ENCODE measurements at regions not wholly inside any gene's neighbourhood (a gene's known extent, or its start where the extent isn't known, plus 50 kb on each side); places are given as distances from the start of the nearest gene placed in this dataset.

- TF ChIP-seq CEBPB (IDR thresholded peaks at IDR 0.05), result no peak
- no peak for TF ChIP-seq MAX (IDR thresholded peaks at IDR 0.05)
- no peak for TF ChIP-seq RAD21 (IDR thresholded peaks at IDR 0.05; ENCODE audit: low read depth)
- TF ChIP-seq CREB1 (IDR thresholded peaks at IDR 0.05; ENCODE audit: low read depth), result no peak
- no peak for TF ChIP-seq ZBTB7A (IDR thresholded peaks at IDR 0.05; ENCODE audit: low read depth)
- TF ChIP-seq EP300 (IDR thresholded peaks at IDR 0.05; ENCODE audit: borderline replicate concordance), result no peak
These were observed 514.7 kb downstream of the AACS start for GRCh38 chr12:125579916-125580315.
